IMR-90 (cell line): ENCODE measurements at regions not wholly inside any gene's neighbourhood (a gene's known extent, or its start where the extent isn't known, plus 50 kb on each side); places are given as distances from the start of the nearest gene placed in this dataset.

Experiments
- ATAC-seq: fragments of 200-7000 bp; cut with Tn5 transposase; 2 replicates; pipeline ENCODE4 v1.9.1; 2020; ENCODE audit warnings: low read depth, mild to moderate bottlenecking, moderate library complexity
- BruUV-seq: library from RNA; stranded (reverse); fragments of 400-500 nt; replicated peaks from 2 replicates; lab custom pipeline; 2021; lab: Mats Ljungman, UMichigan
- CTCF ChIA-PET: fragments of 300-600 bp; formaldehyde crosslinking; extraction: SDS; loops from one replicate; lab custom pipeline; 2021; ENCODE audit warnings: antibody characterized with exemption; lab: Yijun Ruan, JAX
- POLR2A ChIA-PET: fragments of 300-600 bp; sonication (Branson Sonifier 250); formaldehyde crosslinking; loops from one replicate; lab custom pipeline; 2022; ENCODE audit warnings: antibody characterized with exemption; ENCODE audit not compliant: unreplicated experiment; lab: Charles Lee
- DNase-seq: peaks from one replicate; pipeline ENCODE4 v3.0.0; 2013
- H2AFZ ChIP-seq: replicated peaks from 2 replicates; pipeline ENCODE3; 2013; ENCODE audit warnings: low read length, mild to moderate bottlenecking; ENCODE audit not compliant: poor library complexity
- H2AK5ac ChIP-seq: 2 replicates; pipeline ENCODE4 v1.6.1; 2013; ENCODE audit warnings: low read depth, low read length, inconsistent platforms
- H2AK9ac ChIP-seq: replicated peaks from 2 replicates; pipeline ENCODE3; 2013; ENCODE audit warnings: mild to moderate bottlenecking, low read depth, low read length, moderate library complexity; ENCODE audit not compliant: poor library complexity
- H2BK120ac ChIP-seq: 2 replicates; pipeline ENCODE4 v1.6.1; 2013; ENCODE audit warnings: low read depth, low read length, inconsistent platforms
- H2BK15ac ChIP-seq: 3 replicates; pipeline ENCODE4 v1.6.1; 2013; ENCODE audit warnings: low read depth, low read length, inconsistent platforms
- H2BK20ac ChIP-seq: 2 replicates; pipeline ENCODE4 v1.6.1; 2013; ENCODE audit warnings: low read depth, mild to moderate bottlenecking, inconsistent platforms, low read length, moderate library complexity
- H2BK5ac ChIP-seq: 2 replicates; pipeline ENCODE4 v1.6.1; 2013; ENCODE audit warnings: mild to moderate bottlenecking, low read depth, low read length, inconsistent platforms; ENCODE audit not compliant: poor library complexity, severe bottlenecking
- H3K14ac ChIP-seq: replicated peaks from 2 replicates; pipeline ENCODE4 v1.6.1; 2013; ENCODE audit warnings: low read depth, low read length, inconsistent platforms
- H3K18ac ChIP-seq: 2 replicates; pipeline ENCODE4 v1.6.1; 2013; ENCODE audit warnings: low read depth, low read length, control low read depth
- H3K23ac ChIP-seq: 2 replicates; pipeline ENCODE4 v1.6.1; 2013; ENCODE audit warnings: low read depth, low read length, inconsistent platforms
- H3K27ac ChIP-seq: 2 replicates; pipeline ENCODE4 v1.5.1; 2013; ENCODE audit warnings: mild to moderate bottlenecking, control low read depth, low read length; ENCODE audit not compliant: insufficient read depth
- H3K27me3 ChIP-seq: 2 replicates; pipeline ENCODE4 v1.6.1; 2013; ENCODE audit warnings: low read length; ENCODE audit not compliant: control insufficient read depth, insufficient read depth
- H3K36me3 ChIP-seq: 2 replicates; pipeline ENCODE4 v1.6.1; 2013; ENCODE audit warnings: low read length, mixed read lengths; ENCODE audit not compliant: control insufficient read depth, insufficient read depth
- H3K4ac ChIP-seq: 2 replicates; pipeline ENCODE4 v1.6.1; 2013; ENCODE audit warnings: low read depth, low read length, inconsistent platforms
- H3K4me1 ChIP-seq: 2 replicates; pipeline ENCODE4 v1.6.1; 2013; ENCODE audit warnings: low read length, mixed read lengths; ENCODE audit not compliant: control insufficient read depth, insufficient read depth
- H3K4me2 ChIP-seq: 2 replicates; pipeline ENCODE4 v1.6.1; 2013; ENCODE audit warnings: low read depth, mild to moderate bottlenecking, control low read depth, low read length, moderate library complexity
- H3K4me3 ChIP-seq: 2 replicates; pipeline ENCODE4 v1.5.1; 2013; ENCODE audit warnings: low read depth, mild to moderate bottlenecking, control low read depth, low read length, moderate library complexity; ENCODE audit not compliant: insufficient read depth
- H3K56ac ChIP-seq: 2 replicates; pipeline ENCODE4 v1.6.1; 2013; ENCODE audit warnings: low read length, inconsistent platforms; ENCODE audit not compliant: insufficient read depth; ENCODE audit errors: extremely low read depth
- H3K79me1 ChIP-seq, 2 experiments: 2 replicates each; pipeline ENCODE4 v1.6.1; 2013; ENCODE audit warnings: low read length in 2 of 2, inconsistent platforms in 1 of 2, low read depth in 1 of 2
- H3K9ac ChIP-seq: 2 replicates; pipeline ENCODE4 v1.6.1; 2013; ENCODE audit warnings: low read depth, low read length, control low read depth
- H3K9me1 ChIP-seq: 2 replicates; pipeline ENCODE4 v1.6.1; 2013; ENCODE audit warnings: low read length, inconsistent platforms; ENCODE audit not compliant: insufficient read depth
- H3K9me3 ChIP-seq: 2 replicates; pipeline ENCODE4 v1.6.1; 2013; ENCODE audit warnings: low read length; ENCODE audit not compliant: control insufficient read depth, insufficient read depth
- H4K20me1 ChIP-seq: 2 replicates; pipeline ENCODE4 v1.6.1; 2013; ENCODE audit warnings: low read length, inconsistent platforms; ENCODE audit not compliant: insufficient read depth
- H4K5ac ChIP-seq: 2 replicates; pipeline ENCODE4 v1.6.1; 2013; ENCODE audit warnings: mild to moderate bottlenecking, low read depth, low read length, control low read depth
- H4K8ac ChIP-seq, 2 experiments: 2 replicates each; pipeline ENCODE4 v1.6.1; 2013; ENCODE audit warnings: low read depth in 2 of 2, low read length in 2 of 2, control low read depth in 1 of 2, inconsistent platforms in 1 of 2
- H4K91ac ChIP-seq: 2 replicates; pipeline ENCODE4 v1.6.1; 2013; ENCODE audit warnings: low read depth, low read length, inconsistent platforms; ENCODE audit not compliant: insufficient read depth
- CEBPB ChIP-seq: IDR thresholded peaks from 2 replicates; pipeline ENCODE4 v1.6.1; 2012; ENCODE audit warnings: low read depth, low read length, improper control_type of control experiment
- CHD1 ChIP-seq: IDR thresholded peaks from 2 replicates; pipeline ENCODE4 v1.6.1; 2012; ENCODE audit warnings: low read depth, low read length, improper control_type of control experiment
- CTCF ChIP-seq: conservative IDR thresholded peaks from 2 replicates; pipeline ENCODE4 v1.5.1; 2012; ENCODE audit warnings: mild to moderate bottlenecking, low read depth, low read length, improper control_type of control experiment
- ELK1 ChIP-seq: fragments of 150-350 bp; IDR thresholded peaks from 2 replicates; pipeline ENCODE4 v1.6.1; 2016; ENCODE audit warnings: low read depth, mild to moderate bottlenecking, low read length, moderate library complexity, borderline replicate concordance
- FOS ChIP-seq: fragments of 150-350 bp; IDR thresholded peaks from 2 replicates; pipeline ENCODE4 v1.6.1; 2016; ENCODE audit warnings: low read depth, low read length
- MAZ ChIP-seq: IDR thresholded peaks from 2 replicates; pipeline ENCODE4 v1.6.1; 2012; ENCODE audit warnings: low read depth, mild to moderate bottlenecking, low read length, improper control_type of control experiment, moderate library complexity, borderline replicate concordance
- MXI1 ChIP-seq: IDR thresholded peaks from 2 replicates; pipeline ENCODE4 v1.6.1; 2012; ENCODE audit warnings: low read depth, mild to moderate bottlenecking, low read length, moderate library complexity, borderline replicate concordance
- RCOR1 ChIP-seq: IDR thresholded peaks from 2 replicates; pipeline ENCODE4 v1.6.1; 2012; ENCODE audit warnings: mild to moderate bottlenecking, low read length, improper control_type of control experiment; ENCODE audit not compliant: insufficient replicate concordance
- RFX5 ChIP-seq: IDR thresholded peaks from 2 replicates; pipeline ENCODE4 v1.8.0; 2012; ENCODE audit warnings: low read depth, mild to moderate bottlenecking, low read length, moderate library complexity
- SMC3 ChIP-seq: fragments of 150-350 bp; IDR thresholded peaks from 2 replicates; pipeline ENCODE4 v1.6.1; 2016; ENCODE audit warnings: low read depth, mild to moderate bottlenecking, antibody characterized with exemption, low read length, moderate library complexity
- USF2 ChIP-seq: fragments of 150-350 bp; IDR thresholded peaks from 2 replicates; pipeline ENCODE4 v1.6.1; 2017; ENCODE audit warnings: mild to moderate bottlenecking, antibody characterized with exemption, low read length, low read depth
- WGBS, 2 experiments: methylation state at CpG; one replicate each; pipeline versions ENCODE4 v1.1.5 to v1.1.7; 2013; ENCODE audit warnings: missing lambda C conversion rate in 2 of 2; ENCODE audit not compliant: insufficient read length in 1 of 2; ENCODE audit errors: extremely low coverage in 2 of 2; 5-methylcytosine and 5-hydroxymethylcytosine counted together
- dilution Hi-C: fragments of 300-500 bp; cut with HindIII; formaldehyde crosslinking; loops from one replicate; pipeline ENCODE4 v1.14.3; 2018; ENCODE audit warnings: low sequenced_read_pairs; ENCODE audit not compliant: unreplicated experiment
- in situ Hi-C: fragments of 300-500 bp; cut with MboI; formaldehyde crosslinking; loops from 3 replicates; pipeline ENCODE4 v1.14.3; 2019; ENCODE audit warnings: low sequenced_read_pairs, inconsistent platforms, mixed read lengths
- intact Hi-C: fragments of 100-400 bp; cut with micrococcal nuclease; formaldehyde crosslinking; loops from 2 replicates; pipeline ENCODE4 v1.10.0; 2022

GRCh38 chr5:92468295-92468694, 1085.2 kb upstream of the ARRDC3 start:
- Histone ChIP-seq H2AK9ac (no peak overlapping the region), H3K4me3 (no peak overlapping the region), H2AFZ (no peak overlapping the region), H3K23ac (no peak overlapping the region), H2BK15ac (no peak overlapping the region), H3K27me3 (no peaks in the 10 kb centered on the region), H3K9ac (no peak overlapping the region; the same call in 1 of the 2 replicates), H3K4ac (no peak overlapping the region), H3K9me1 (no peaks in the 10 kb centered on the region; the same call in 1 of the 2 replicates), H3K14ac (no peak overlapping the region), H3K4me2 (no peak overlapping the region), H3K18ac (no peak overlapping the region), H3K27ac (no peak overlapping the region), H3K36me3 (no peaks in the 10 kb centered on the region), H2BK120ac (no peak overlapping the region), H4K5ac (no peak overlapping the region), H3K79me1 (no peaks in the 10 kb centered on the region), H2BK20ac (no peak overlapping the region), H4K8ac (no peak overlapping the region), H4K91ac (no peak overlapping the region), H3K9me3 (no peaks in the 10 kb centered on the region), H2AK5ac (no peak overlapping the region), H2BK5ac (no peak overlapping the region), H4K20me1 (no peaks in the 10 kb centered on the region), H3K4me1 (no peaks in the 10 kb centered on the region), H3K56ac (no peak overlapping the region)
- POLR2A ChIA-PET: no interaction called here
- 69% methylated on average over 3 of the region's 4 CpGs; no CpG with 5 or more reads in 1 of the 2 experiments for WGBS, 2 experiments
- in situ Hi-C loops: no loop called here
- no TSS peak for BruUV-seq
- dilution Hi-C loops: no loop called here
- DNase-seq: no peak
- intact Hi-C loops: no loop called here
- ATAC-seq: no peak
- TF ChIP-seq RFX5 (no peak), MAZ (no peak), MXI1 (no peak), RCOR1 (no peak), ELK1 (no peak), FOS (no peak), CHD1 (no peak), CEBPB (no peak), CTCF (no peak), USF2 (no peak), SMC3 (no peak)
- CTCF ChIA-PET: interaction anchor here (1.0 kb wide), 1 partner anchor 32 kb away, joined by 5 read pairs; no protein-coding TSS in a partner anchor
